A549 (cell line): ENCODE measurements at regions not wholly inside any gene's neighbourhood (a gene's known extent, or its start where the extent isn't known, plus 50 kb on each side); places are given as distances from the start of the nearest gene placed in this dataset.

Source experiments
- ATAC-seq, 2 experiments: fragments of 200-7000 bp in 1 of 2; fragments of >200 bp in 1 of 2; cut with Nextera tagmentation in 1 of 2; cut with Tn5 transposase in 1 of 2; 3 replicates each; pipeline versions ENCODE4 v1.8.0 to v1.9.1; 2018 to 2020; ENCODE audit warnings: mild to moderate bottlenecking in 1 of 2, moderate library complexity in 1 of 2
- CTCF ChIA-PET: fragments of 300-600 bp; sonication (Branson Sonifier 250); formaldehyde crosslinking; extraction: SDS; loops from one replicate; lab custom pipeline; 2021; ENCODE audit warnings: antibody characterized with exemption, inconsistent platforms; lab: Yijun Ruan, JAX
- POLR2A ChIA-PET: fragments of 350-600 bp; formaldehyde crosslinking; extraction: SDS; loops from one replicate; lab custom pipeline; 2021; ENCODE audit warnings: antibody characterized with exemption, inconsistent platforms; lab: Yijun Ruan, JAX
- DNase-seq, 2 experiments: peaks; one replicate each; pipeline versions ENCODE4 v3.0.0 to v3.0.0-alpha.2; 2011 to 2016; ENCODE audit warnings: low read depth in 1 of 2, low spot score in 1 of 2
- FAIRE-seq: peaks from 2 replicates; lab custom pipeline; 2011; peaks lifted over from hg19 to GRCh38; lab: Jason Lieb, UNC
- H3K27ac ChIP-seq, 2 experiments: fragments of >200 bp; sonication (Bioruptor Twin); formaldehyde crosslinking; 3 replicates each; pipeline ENCODE4 v1.5.1; 2016 to 2017
- H3K4me1 ChIP-seq: fragments of >200 bp; sonication (Bioruptor Twin); formaldehyde crosslinking; 3 replicates; pipeline ENCODE4 v1.6.1; 2016
- H3K4me2 ChIP-seq: fragments of >200 bp; sonication (Bioruptor Twin); formaldehyde crosslinking; 3 replicates; pipeline ENCODE4 v1.6.1; 2016
- H3K4me3 ChIP-seq: fragments of >200 bp; sonication (Bioruptor Twin); formaldehyde crosslinking; 3 replicates; pipeline ENCODE4 v1.5.1; 2016
- H3K9me3 ChIP-seq: fragments of >200 bp; sonication (Bioruptor Twin); formaldehyde crosslinking; 3 replicates; pipeline ENCODE4 v1.6.1; 2016
- CHD2 ChIP-seq: fragments of 150-350 bp; IDR thresholded peaks from 2 replicates; pipeline ENCODE4 v1.6.1; 2014; ENCODE audit warnings: low read length; ENCODE audit not compliant: partially characterized antibody
- CHD4 ChIP-seq: fragments of 200-600 bp; sonication (generic); IDR thresholded peaks from 2 replicates; pipeline ENCODE4 v1.6.1; 2016; ENCODE audit warnings: antibody characterized with exemption, mild to moderate bottlenecking, borderline replicate concordance
- FOSL2 ChIP-seq, 2 experiments: fragments of 450-650 bp in 1 of 2; fragments of >200 bp in 1 of 2; sonication (Bioruptor Twin) in 1 of 2; formaldehyde crosslinking; IDR thresholded peaks; 2 replicates each; pipeline versions ENCODE4 v1.5.0 to v1.6.1; 2016 to 2020; ENCODE audit warnings: mild to moderate bottlenecking in 1 of 2, moderate library complexity in 1 of 2
- HDAC2 ChIP-seq: fragments of 200-600 bp; sonication (generic); IDR thresholded peaks from 2 replicates; pipeline ENCODE4 v1.6.1; 2016
- HOXB5 ChIP-seq: fragments of 250-450 bp; sonication (Bioruptor Pico); IDR thresholded peaks from 2 replicates; pipeline ENCODE4 v1.5.0; 2020; ENCODE audit warnings: mild to moderate bottlenecking, moderate library complexity
- JUN ChIP-seq, 2 experiments: fragments of >200 bp; sonication (Bioruptor Twin); formaldehyde crosslinking; IDR thresholded peaks; 2 replicates in 1 of 2; 3 replicates in 1 of 2; pipeline ENCODE4 v1.6.1; 2016 to 2017
- NFE2L2 ChIP-seq: fragments of 150-350 bp; conservative IDR thresholded peaks from 2 replicates; pipeline ENCODE4 v1.6.1; 2014; ENCODE audit warnings: low read length
- POLR2A ChIP-seq: IDR thresholded peaks from 2 replicates; pipeline ENCODE4 v1.6.1; 2012; ENCODE audit warnings: mild to moderate bottlenecking, low read length
- SREBF2 ChIP-seq: fragments of 450-650 bp; IDR thresholded peaks from 2 replicates; pipeline ENCODE4 v1.6.1; 2014; ENCODE audit warnings: mild to moderate bottlenecking, moderate library complexity
- TFCP2L1 ChIP-seq: fragments of 250-450 bp; sonication (Bioruptor Pico); IDR thresholded peaks from 2 replicates; pipeline ENCODE4 v1.5.0; 2021; ENCODE audit warnings: mild to moderate bottlenecking
- TP53 ChIP-seq: fragments of 250-450 bp; sonication (Bioruptor Pico); IDR thresholded peaks from 2 replicates; pipeline ENCODE4 v1.5.0; 2021; ENCODE audit warnings: mild to moderate bottlenecking, moderate library complexity
- ZC3H11A ChIP-seq: fragments of 450-650 bp; IDR thresholded peaks from 2 replicates; pipeline ENCODE4 v1.6.1; 2014; ENCODE audit warnings: antibody characterized with exemption, mild to moderate bottlenecking
- ZFP36 ChIP-seq: fragments of 450-650 bp; IDR thresholded peaks from 2 replicates; pipeline ENCODE4 v1.6.1; 2014; ENCODE audit warnings: borderline replicate concordance; ENCODE audit not compliant: partially characterized antibody
- ZNF302 ChIP-seq: fragments of 250-450 bp; sonication (Bioruptor Pico); IDR thresholded peaks from 2 replicates; pipeline ENCODE4 v1.9.0; 2021; ENCODE audit warnings: inconsistent platforms, mild to moderate bottlenecking, moderate library complexity
- WGBS: methylation state at CpG from one replicate; pipeline ENCODE4 v1.1.6; 2017; ENCODE audit errors: missing lambda C conversion rate; 5-methylcytosine and 5-hydroxymethylcytosine counted together
- TF ChIP-seq, protein P1 (sequence below): fragments of 450-650 bp; IDR thresholded peaks from 2 replicates; pipeline ENCODE4 v1.6.1; 2014; ENCODE audit warnings: antibody characterized with exemption
- TF ChIP-seq, protein P2 (sequence below): fragments of >200 bp; sonication (Bioruptor Twin); formaldehyde crosslinking; IDR thresholded peaks from 3 replicates; pipeline ENCODE4 v1.5.1; 2016
- TF ChIP-seq, protein P3 (sequence below): IDR thresholded peaks from 2 replicates; pipeline ENCODE4 v1.6.1; 2012
- TF ChIP-seq, protein P4 (sequence below): fragments of >200 bp; sonication (Bioruptor Twin); formaldehyde crosslinking; IDR thresholded peaks from 2 replicates; pipeline ENCODE4 v1.6.1; 2016
- TF ChIP-seq, protein P5 (sequence below): fragments of >200 bp; sonication (Bioruptor Twin); formaldehyde crosslinking; IDR thresholded peaks from 3 replicates; pipeline ENCODE4 v1.6.1; 2016
- TF ChIP-seq, protein P6 (sequence below): fragments of 150-350 bp; IDR thresholded peaks from 2 replicates; pipeline ENCODE4 v1.6.1; 2014; ENCODE audit warnings: low read depth, mild to moderate bottlenecking, low read length
- TF ChIP-seq, protein P7 (sequence below): fragments of 250-450 bp; sonication (Bioruptor Pico); IDR thresholded peaks from 2 replicates; pipeline ENCODE4 v1.5.0; 2020; ENCODE audit warnings: low read depth, mild to moderate bottlenecking, moderate library complexity

DNA sequence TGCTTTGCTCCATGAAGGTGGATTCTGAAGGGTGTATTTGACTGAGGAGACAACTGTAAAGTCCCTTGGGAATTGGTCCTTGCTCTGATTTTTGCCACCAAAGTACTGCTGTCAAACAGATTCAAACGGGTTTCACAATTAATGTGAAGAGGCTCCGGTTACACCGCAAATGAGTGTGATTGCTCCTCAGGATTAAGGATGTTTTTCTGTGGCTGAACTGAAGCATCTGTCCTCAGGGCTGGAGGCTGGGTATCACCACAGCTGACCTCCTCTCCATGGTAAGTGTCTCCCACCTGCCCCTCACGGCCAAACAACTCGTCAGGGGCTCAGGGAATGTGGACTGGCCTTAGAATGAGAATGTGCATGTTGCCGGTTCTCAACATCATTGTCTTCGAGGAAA lies 130.4 kb upstream of the NDUFV2 start:
- Histone ChIP-seq H3K4me1 (no peaks in the 10 kb centered on the region), H3K4me3 (no peak overlapping the region), H3K27ac (no peak overlapping the region), H3K9me3 (0 out of 3 replicates have a peak, but pooled peaks cover 14% of the 10 kb centered on the region), H3K4me2 (no peak overlapping the region)
- ChIA-PET CTCF (interaction anchor here (3.2 kb wide), 1 partner anchor 10 kb away, joined by 12 read pairs; no protein-coding TSS in a partner anchor), POLR2A (no interaction called here)
- DNase-seq (no peak), ATAC-seq (no peak), FAIRE-seq (no peak)
- WGBS = 89% methylated on average over 7 of the region's 7 CpGs
- TF ChIP-seq TP53 (CRISPR knock-in tag) = no peak
- TF ChIP-seq SREBF2 = no peak
- TF ChIP-seq, protein P1, sequence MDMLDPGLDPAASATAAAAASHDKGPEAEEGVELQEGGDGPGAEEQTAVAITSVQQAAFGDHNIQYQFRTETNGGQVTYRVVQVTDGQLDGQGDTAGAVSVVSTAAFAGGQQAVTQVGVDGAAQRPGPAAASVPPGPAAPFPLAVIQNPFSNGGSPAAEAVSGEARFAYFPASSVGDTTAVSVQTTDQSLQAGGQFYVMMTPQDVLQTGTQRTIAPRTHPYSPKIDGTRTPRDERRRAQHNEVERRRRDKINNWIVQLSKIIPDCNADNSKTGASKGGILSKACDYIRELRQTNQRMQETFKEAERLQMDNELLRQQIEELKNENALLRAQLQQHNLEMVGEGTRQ = no peak
- no peak for TF ChIP-seq NFE2L2
- TF ChIP-seq TFCP2L1 (CRISPR knock-in tag) = no peak
- TF ChIP-seq CHD4 = no peak
- TF ChIP-seq, protein P2, sequence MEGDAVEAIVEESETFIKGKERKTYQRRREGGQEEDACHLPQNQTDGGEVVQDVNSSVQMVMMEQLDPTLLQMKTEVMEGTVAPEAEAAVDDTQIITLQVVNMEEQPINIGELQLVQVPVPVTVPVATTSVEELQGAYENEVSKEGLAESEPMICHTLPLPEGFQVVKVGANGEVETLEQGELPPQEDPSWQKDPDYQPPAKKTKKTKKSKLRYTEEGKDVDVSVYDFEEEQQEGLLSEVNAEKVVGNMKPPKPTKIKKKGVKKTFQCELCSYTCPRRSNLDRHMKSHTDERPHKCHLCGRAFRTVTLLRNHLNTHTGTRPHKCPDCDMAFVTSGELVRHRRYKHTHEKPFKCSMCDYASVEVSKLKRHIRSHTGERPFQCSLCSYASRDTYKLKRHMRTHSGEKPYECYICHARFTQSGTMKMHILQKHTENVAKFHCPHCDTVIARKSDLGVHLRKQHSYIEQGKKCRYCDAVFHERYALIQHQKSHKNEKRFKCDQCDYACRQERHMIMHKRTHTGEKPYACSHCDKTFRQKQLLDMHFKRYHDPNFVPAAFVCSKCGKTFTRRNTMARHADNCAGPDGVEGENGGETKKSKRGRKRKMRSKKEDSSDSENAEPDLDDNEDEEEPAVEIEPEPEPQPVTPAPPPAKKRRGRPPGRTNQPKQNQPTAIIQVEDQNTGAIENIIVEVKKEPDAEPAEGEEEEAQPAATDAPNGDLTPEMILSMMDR = no peak
- TF ChIP-seq, all 56 proteins: peak for 0

DNA sequence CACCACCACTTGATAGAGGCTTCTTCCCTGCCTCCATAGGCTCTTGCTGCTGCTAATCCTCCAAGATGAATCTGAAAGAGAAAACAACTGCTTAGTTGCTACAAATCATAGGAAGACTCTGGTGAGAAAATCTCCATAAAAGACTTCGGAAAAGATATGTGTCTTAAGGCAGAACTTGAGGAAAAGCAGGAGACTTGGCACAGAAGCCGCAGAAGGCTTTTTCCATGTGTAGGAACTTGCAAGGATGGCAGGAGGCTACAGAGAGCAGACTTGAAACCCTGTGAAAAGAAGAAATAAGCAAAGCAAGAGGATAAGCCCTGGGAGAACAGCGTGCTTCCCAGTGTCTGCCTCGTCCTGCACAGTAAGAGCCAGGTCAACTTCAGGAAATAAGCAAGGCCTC lies 128.2 kb upstream of the NDUFV2 start:
- FAIRE-seq = no peak
- TF ChIP-seq TP53 (CRISPR knock-in tag) (no peak), FOSL2 (IDR thresholded peaks at IDR 0.05) (no peak), FOSL2 (CRISPR knock-in tag; IDR thresholded peaks at IDR 0.05) (no peak), POLR2A (no peak), JUN (IDR thresholded peaks at IDR 0.05) (no peak), ZFP36 (no peak), HOXB5 (no peak), HDAC2 (no peak), ZC3H11A (no peak), ZNF302 (CRISPR knock-in tag) (no peak), SREBF2 (no peak), CHD2 (no peak)
- TF ChIP-seq, protein P3, sequence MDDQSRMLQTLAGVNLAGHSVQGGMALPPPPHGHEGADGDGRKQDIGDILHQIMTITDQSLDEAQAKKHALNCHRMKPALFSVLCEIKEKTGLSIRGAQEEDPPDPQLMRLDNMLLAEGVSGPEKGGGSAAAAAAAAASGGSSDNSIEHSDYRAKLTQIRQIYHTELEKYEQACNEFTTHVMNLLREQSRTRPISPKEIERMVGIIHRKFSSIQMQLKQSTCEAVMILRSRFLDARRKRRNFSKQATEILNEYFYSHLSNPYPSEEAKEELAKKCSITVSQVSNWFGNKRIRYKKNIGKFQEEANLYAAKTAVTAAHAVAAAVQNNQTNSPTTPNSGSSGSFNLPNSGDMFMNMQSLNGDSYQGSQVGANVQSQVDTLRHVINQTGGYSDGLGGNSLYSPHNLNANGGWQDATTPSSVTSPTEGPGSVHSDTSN = no peak
- TF ChIP-seq, protein P2 = no peak
- TF ChIP-seq, protein P4, sequence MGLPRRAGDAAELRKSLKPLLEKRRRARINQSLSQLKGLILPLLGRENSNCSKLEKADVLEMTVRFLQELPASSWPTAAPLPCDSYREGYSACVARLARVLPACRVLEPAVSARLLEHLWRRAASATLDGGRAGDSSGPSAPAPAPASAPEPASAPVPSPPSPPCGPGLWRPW = no peak
- TF ChIP-seq, protein P5, sequence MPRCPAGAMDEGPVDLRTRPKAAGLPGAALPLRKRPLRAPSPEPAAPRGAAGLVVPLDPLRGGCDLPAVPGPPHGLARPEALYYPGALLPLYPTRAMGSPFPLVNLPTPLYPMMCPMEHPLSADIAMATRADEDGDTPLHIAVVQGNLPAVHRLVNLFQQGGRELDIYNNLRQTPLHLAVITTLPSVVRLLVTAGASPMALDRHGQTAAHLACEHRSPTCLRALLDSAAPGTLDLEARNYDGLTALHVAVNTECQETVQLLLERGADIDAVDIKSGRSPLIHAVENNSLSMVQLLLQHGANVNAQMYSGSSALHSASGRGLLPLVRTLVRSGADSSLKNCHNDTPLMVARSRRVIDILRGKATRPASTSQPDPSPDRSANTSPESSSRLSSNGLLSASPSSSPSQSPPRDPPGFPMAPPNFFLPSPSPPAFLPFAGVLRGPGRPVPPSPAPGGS = no peak
- TF ChIP-seq, protein P6, sequence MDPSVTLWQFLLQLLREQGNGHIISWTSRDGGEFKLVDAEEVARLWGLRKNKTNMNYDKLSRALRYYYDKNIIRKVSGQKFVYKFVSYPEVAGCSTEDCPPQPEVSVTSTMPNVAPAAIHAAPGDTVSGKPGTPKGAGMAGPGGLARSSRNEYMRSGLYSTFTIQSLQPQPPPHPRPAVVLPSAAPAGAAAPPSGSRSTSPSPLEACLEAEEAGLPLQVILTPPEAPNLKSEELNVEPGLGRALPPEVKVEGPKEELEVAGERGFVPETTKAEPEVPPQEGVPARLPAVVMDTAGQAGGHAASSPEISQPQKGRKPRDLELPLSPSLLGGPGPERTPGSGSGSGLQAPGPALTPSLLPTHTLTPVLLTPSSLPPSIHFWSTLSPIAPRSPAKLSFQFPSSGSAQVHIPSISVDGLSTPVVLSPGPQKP = no peak
- TF ChIP-seq, protein P7, sequence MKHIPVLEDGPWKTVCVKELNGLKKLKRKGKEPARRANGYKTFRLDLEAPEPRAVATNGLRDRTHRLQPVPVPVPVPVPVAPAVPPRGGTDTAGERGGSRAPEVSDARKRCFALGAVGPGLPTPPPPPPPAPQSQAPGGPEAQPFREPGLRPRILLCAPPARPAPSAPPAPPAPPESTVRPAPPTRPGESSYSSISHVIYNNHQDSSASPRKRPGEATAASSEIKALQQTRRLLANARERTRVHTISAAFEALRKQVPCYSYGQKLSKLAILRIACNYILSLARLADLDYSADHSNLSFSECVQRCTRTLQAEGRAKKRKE (CRISPR knock-in tag) = no peak
- TF ChIP-seq, protein P1 = no peak
- DNase-seq = no peak
- ATAC-seq = no peak
- ChIA-PET POLR2A (no interaction called here), CTCF (no interaction called here)
- 82% methylated on average over 4 of the region's 4 CpGs for WGBS
- no peak overlapping the region for H3K4me3 ChIP-seq
- no peak overlapping the region for H3K4me2 ChIP-seq
- no peak overlapping the region for H3K27ac ChIP-seq
- H3K4me1 ChIP-seq = peaks cover 7% of the 10 kb centered on the region; the same call in 2 of the 3 replicates
- 0 out of 3 replicates have a peak, but pooled peaks cover 14% of the 10 kb centered on the region for H3K9me3 ChIP-seq
